GM18858 (cell line): ENCODE measurements at regions not wholly inside any gene's neighbourhood (a gene's known extent, or its start where the extent isn't known, plus 50 kb on each side); places are given as distances from the start of the nearest gene placed in this dataset.
A peak's percentile ranks its signal among the peaks of the same experiment; 100 is the strongest.

Experiments
- ATAC-seq: cut with Tn5 transposase; IDR thresholded peaks from one replicate; pipeline ENCODE4 v1.9.1; 2021; ENCODE audit not compliant: unreplicated experiment

- no peak for ATAC-seq
Measured at GRCh38 chr4:104763554-104764222, 269.0 kb upstream of the CXXC4 start.

- ATAC-seq, result no peak
Measured at GRCh38 chr4:104766676-104767075, 272.0 kb upstream of the CXXC4 start.

- peak; percentile 83 for ATAC-seq
Measured at GRCh38 chr4:104772849-104773248, 278.2 kb upstream of the CXXC4 start.

- no peak for ATAC-seq
Measured at GRCh38 chr4:104795264-104795939, 300.7 kb upstream of the CXXC4 start.

- no peak for ATAC-seq
Measured at GRCh38 chr4:104811727-104812126, 317.0 kb upstream of the CXXC4 start.

- ATAC-seq, result peak; percentile 64
Measured at GRCh38 chr4:104815665-104816064, 321.0 kb upstream of the CXXC4 start.

GRCh38 chr4:104818579-104818978, 323.9 kb upstream of the CXXC4 start:
- peak; percentile 55 for ATAC-seq

- ATAC-seq, result no peak
Measured at GRCh38 chr4:104826171-104826570, 320.5 kb upstream of the TET2 start.

GRCh38 chr4:104829761-104830160, 316.9 kb upstream of the TET2 start:
- ATAC-seq, result no peak

GRCh38 chr4:104848597-104849225, 298.0 kb upstream of the TET2 start:
- no peak for ATAC-seq

GRCh38 chr4:104859601-104860237, 287.0 kb upstream of the TET2 start:
- no peak for ATAC-seq

- peak; percentile 88 for ATAC-seq
Measured at GRCh38 chr4:104860238-104861123, 286.2 kb upstream of the TET2 start.

- ATAC-seq, result no peak
Measured at GRCh38 chr4:104866809-104867208, 279.9 kb upstream of the TET2 start.

GRCh38 chr4:104868533-104868932, 278.1 kb upstream of the TET2 start:
- peak; percentile 28 for ATAC-seq

GRCh38 chr4:104868958-104869357, 277.7 kb upstream of the TET2 start:
- ATAC-seq, result peak; percentile 95

- no peak for ATAC-seq
Measured at GRCh38 chr4:104869831-104870230, 276.8 kb upstream of the TET2 start.

GRCh38 chr4:104870495-104871233, 276.0 kb upstream of the TET2 start:
- no peak for ATAC-seq

- ATAC-seq, result no peak
Measured at GRCh38 chr4:104878936-104879335, 267.7 kb upstream of the TET2 start.

GRCh38 chr4:104879367-104879766, 267.3 kb upstream of the TET2 start:
- ATAC-seq, result no peak

GRCh38 chr4:104879854-104880253, 266.8 kb upstream of the TET2 start:
- no peak for ATAC-seq
